Esophagus muscularis mucosa (tissue), 4 donors: ENCODE measurements at regions not wholly inside any gene's neighbourhood (a gene's known extent, or its start where the extent isn't known, plus 50 kb on each side); places are given as distances from the start of the nearest gene placed in this dataset.

Source experiments
- EP300 ChIP-seq: sonication (generic); formaldehyde crosslinking; IDR thresholded peaks from one replicate; pipeline ENCODE4 v1.6.1; 2017; ENCODE audit warnings: antibody characterized with exemption
- POLR2A ChIP-seq: fragments of 450-650 bp; IDR thresholded peaks from one replicate; pipeline ENCODE4 v1.6.1; 2017; ENCODE audit warnings: antibody characterized with exemption, moderate library complexity, mild to moderate bottlenecking, low read depth
- TF ChIP-seq, protein P1 (sequence below), 3 experiments: fragments of 200-600 bp in 2 of 3; fragments of 450-650 bp in 1 of 3; sonication (generic) in 2 of 3; IDR thresholded peaks; one replicate each; pipeline ENCODE4 v1.5.1; 2017 to 2019; ENCODE audit warnings: antibody characterized with exemption in 3 of 3, mild to moderate bottlenecking in 2 of 3, moderate library complexity in 1 of 3

DNA sequence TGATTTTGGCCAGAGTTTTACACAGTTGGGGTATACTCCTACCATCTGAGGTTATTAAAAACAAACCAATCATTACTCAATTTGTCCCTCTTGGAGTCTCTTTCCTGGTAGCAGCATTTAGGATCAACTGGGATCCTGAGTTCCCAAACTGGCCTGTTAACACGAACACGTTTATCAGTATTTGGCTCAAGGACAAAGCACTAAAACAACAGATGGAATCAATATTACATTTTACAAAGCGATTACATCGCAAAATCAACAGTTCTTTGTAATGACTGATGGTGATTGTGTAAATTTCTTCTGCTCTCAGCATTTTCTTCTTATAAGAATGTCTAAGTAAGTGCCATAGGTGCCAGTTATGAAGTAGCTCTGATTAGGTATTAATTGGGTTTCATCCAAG is 582.9 kb upstream of the ANKRD30A start:
- TF ChIP-seq POLR2A (no peak), EP300 (no peak)
- TF ChIP-seq, protein P1, sequence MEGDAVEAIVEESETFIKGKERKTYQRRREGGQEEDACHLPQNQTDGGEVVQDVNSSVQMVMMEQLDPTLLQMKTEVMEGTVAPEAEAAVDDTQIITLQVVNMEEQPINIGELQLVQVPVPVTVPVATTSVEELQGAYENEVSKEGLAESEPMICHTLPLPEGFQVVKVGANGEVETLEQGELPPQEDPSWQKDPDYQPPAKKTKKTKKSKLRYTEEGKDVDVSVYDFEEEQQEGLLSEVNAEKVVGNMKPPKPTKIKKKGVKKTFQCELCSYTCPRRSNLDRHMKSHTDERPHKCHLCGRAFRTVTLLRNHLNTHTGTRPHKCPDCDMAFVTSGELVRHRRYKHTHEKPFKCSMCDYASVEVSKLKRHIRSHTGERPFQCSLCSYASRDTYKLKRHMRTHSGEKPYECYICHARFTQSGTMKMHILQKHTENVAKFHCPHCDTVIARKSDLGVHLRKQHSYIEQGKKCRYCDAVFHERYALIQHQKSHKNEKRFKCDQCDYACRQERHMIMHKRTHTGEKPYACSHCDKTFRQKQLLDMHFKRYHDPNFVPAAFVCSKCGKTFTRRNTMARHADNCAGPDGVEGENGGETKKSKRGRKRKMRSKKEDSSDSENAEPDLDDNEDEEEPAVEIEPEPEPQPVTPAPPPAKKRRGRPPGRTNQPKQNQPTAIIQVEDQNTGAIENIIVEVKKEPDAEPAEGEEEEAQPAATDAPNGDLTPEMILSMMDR (IDR thresholded peaks at IDR 0.05): no peak
